A673 (cell line): ENCODE measurements at regions not wholly inside any gene's neighbourhood (a gene's known extent, or its start where the extent isn't known, plus 50 kb on each side); places are given as distances from the start of the nearest gene placed in this dataset.

Experiments used
- EZH2 ChIP-seq: fragments of 200-600 bp; sonication (generic); IDR thresholded peaks from 2 replicates; pipeline ENCODE4 v1.6.1; 2017; ENCODE audit warnings: borderline replicate concordance, low read depth, mild to moderate bottlenecking, mixed read lengths, antibody characterized with exemption, low read length; ENCODE audit not compliant: poor library complexity, severe bottlenecking
- TF ChIP-seq, protein P1 (sequence below): fragments of 300-800, 200-600 bp; sonication (generic); conservative IDR thresholded peaks from 2 replicates; pipeline ENCODE4 v1.5.1; 2017; ENCODE audit warnings: low read depth, mild to moderate bottlenecking, antibody characterized with exemption, low read length, moderate library complexity, mixed read lengths

- TF ChIP-seq, protein P1, sequence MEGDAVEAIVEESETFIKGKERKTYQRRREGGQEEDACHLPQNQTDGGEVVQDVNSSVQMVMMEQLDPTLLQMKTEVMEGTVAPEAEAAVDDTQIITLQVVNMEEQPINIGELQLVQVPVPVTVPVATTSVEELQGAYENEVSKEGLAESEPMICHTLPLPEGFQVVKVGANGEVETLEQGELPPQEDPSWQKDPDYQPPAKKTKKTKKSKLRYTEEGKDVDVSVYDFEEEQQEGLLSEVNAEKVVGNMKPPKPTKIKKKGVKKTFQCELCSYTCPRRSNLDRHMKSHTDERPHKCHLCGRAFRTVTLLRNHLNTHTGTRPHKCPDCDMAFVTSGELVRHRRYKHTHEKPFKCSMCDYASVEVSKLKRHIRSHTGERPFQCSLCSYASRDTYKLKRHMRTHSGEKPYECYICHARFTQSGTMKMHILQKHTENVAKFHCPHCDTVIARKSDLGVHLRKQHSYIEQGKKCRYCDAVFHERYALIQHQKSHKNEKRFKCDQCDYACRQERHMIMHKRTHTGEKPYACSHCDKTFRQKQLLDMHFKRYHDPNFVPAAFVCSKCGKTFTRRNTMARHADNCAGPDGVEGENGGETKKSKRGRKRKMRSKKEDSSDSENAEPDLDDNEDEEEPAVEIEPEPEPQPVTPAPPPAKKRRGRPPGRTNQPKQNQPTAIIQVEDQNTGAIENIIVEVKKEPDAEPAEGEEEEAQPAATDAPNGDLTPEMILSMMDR: no peak
- TF ChIP-seq EZH2: no peak
These were observed 160.2 kb upstream of the CCDC150 start for GRCh38 chr2:196479350-196479749.
